Lung microvascular endothelial cell (primary cell): ENCODE measurements at regions not wholly inside any gene's neighbourhood (a gene's known extent, or its start where the extent isn't known, plus 50 kb on each side); places are given as distances from the start of the nearest gene placed in this dataset.
"Not testable (repeated sequence)": the region's sequence is repeated elsewhere in the genome, so short reads cannot be mapped to it uniquely, and the experiment has no call there.

ENCODE experiments used
- DNase-seq, 2 donors: peaks; one replicate each; pipeline versions ENCODE4 v3.0.0 to v3.0.0-alpha.2; 2010; ENCODE audit warnings: low read depth in 2 of 2

- DNase-seq, result no peak
Measured at GRCh38 chr6:86615299-86615698, 322.0 kb upstream of the HTR1E start.

- DNase-seq, result no peak
Measured at GRCh38 chr6:86609549-86610388, 327.6 kb upstream of the HTR1E start.

DNA sequence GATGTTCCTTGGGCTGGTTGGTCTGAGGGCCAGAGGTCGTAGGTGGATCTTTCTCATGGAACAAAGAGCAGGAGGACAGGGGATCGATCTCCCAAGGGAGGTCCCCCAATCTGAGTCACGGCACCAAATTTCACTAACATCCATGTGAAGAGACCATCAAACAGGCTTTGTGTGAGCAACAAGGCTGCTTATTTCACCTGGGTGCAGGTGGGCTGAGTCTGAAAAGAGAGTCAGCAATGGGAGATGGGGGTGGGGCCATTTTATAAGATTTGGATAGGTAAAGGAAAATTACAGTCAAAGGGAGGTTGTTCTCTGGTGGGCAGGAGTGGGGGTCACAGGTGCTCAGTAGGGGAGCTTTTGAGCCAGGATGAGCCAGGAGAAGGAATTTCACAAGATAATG, 334.0 kb upstream of the HTR1E start:
- DNase-seq, result not testable (repeated sequence)

GRCh38 chr6:86602093-86602492, 335.2 kb upstream of the HTR1E start:
- DNase-seq, result not testable (repeated sequence)

- DNase-seq, result not testable (repeated sequence)
Measured at GRCh38 chr6:86598969-86599368, 338.4 kb upstream of the HTR1E start.

DNA sequence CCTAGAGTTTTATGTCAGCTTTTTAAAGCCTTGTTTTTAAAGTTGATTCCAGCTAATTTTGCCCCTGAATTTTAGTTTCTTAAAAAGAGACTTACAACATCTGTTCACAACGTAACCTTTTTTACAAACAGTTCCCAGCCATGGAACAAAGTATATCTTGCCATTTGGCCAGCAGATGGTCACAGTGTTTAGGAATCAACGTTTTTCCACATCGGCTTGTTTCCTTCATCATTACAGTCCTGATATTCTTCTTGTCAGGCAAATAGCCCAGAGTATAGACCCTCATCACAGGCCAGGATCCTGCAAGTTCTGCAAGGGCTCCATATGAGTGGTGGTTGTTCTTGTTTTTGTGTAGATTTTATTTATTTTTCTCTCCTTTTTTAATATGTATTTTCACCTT, 341.7 kb upstream of the HTR1E start:
- DNase-seq, result no peak

GRCh38 chr6:86586195-86586594, 351.1 kb upstream of the HTR1E start:
- DNase-seq, result no peak

DNA sequence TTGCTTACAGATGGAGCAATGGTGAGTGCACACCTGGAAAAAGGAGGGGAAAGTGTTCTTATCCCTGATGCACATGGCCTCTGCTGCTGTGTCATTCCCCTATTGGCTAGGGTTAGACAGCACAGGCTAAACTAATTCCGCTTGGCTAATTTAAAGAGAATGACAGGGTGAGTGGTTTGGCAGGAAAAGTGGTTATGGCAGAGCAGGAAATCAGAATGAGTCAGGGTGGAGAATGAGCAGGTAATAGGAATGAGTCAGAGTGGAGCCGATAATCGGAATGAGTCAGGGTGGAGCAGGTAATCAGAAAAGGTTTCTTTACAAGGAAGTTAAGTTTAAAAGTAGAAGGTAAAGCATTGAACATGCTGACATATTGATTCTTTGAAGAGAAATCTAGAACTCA, 355.5 kb upstream of the HTR1E start:
- DNase-seq, result no peak

DNA sequence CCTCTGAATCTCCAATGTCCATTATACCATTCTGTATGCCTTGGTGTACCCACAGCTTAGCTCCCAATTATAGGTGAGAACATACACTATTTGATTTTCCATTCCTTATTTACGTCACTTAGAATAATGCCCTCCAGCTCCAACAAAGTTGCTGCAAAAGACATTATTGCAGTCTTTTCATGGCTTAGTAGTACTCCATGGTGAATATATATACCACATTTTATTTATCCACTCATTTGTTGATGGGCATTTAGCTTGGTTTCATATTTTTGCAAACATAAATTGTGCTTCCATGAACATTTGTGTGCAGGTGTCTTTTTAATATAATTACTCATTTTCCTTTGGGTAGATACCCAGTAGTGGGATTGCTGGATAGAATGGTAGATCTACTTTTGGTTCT, 374.1 kb upstream of the HTR1E start:
- no peak for DNase-seq

DNA sequence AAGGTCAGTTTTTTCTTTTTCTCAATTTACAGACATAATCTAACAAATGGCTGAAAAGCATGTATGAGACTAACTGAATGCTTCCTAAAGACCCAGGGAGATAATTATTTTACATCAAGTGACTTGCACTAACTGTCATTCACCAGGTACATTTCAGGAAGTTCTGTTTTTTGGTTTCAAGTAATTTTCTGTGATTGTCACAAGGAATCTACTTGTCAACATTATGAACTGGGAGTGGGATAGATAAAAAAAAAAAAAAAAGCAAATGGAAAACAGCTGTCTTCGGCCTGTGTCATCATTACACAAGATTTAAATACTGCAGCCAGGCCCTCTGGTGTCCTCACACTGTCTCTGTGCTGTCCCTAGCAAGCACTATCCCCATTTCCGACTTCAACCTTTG, 379.0 kb upstream of the HTR1E start:
- DNase-seq, result no peak

DNA sequence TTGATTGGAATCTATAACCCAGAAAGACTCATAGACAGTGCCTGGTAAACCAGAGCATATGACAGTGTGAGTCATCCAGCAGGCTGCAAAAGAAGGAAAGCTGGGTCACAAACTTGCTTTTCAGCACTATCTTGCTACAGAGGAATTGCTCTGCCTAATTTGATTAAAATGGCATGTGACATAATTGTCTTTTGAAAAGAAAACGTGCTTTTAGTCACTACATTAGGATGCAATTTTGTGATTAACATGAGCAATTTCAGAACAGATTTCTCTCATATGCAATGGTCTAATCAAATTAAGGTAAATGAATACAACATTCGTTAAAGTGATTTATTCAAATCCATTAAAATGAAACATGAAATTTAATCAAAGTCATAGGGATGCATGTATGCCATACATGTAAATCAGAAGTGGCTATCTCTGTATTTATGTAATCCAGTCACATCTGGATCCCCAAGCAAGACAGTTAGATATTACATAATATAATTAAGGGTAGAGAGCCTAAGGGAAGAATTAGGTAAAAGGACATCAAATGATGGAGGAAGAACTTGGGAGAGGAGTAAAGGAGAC, 400.0 kb upstream of the HTR1E start:
- no peak for DNase-seq

DNA sequence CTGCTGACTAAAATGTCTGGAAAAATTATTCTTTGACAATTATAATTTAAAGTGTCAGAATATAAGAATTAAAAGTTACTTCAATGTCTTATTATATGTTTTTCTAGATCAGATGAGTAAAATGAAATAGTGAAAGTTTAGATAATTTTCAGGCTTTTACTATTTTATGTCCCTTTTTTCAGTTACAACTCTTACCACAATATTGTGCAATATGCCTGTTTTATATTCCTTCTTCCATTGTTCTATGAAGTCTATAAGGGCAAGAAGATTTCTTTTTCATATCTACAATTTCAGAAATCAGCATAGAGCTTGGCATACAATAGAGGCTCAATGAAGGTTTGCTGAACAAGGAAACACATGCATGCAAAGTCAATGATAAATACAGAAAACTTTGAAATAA, 401.2 kb upstream of the HTR1E start:
- no peak for DNase-seq

GRCh38 chr6:86535100-86535499, 402.2 kb upstream of the HTR1E start:
- DNase-seq, result no peak

DNA sequence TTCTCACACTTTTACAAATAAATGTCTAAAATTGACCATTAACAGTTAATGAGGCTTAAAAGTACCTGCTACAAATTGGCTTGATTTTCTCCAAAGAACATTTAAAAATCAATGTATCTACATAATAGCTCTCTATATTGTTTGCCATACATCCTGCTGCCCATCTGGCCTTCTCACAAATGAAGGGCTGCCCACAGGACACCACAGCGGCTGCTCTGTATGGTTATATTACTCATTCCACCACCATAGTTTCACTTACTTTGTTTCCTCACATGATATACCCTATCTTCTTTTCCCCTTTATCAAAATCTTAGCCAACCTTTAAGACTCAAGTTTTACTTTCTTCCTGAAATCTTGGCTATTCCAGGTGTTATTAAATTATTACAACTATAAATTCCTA, 407.7 kb upstream of the HTR1E start:
- DNase-seq, result no peak

GRCh38 chr6:86526238-86526637, 411.1 kb upstream of the HTR1E start:
- no peak for DNase-seq

DNA sequence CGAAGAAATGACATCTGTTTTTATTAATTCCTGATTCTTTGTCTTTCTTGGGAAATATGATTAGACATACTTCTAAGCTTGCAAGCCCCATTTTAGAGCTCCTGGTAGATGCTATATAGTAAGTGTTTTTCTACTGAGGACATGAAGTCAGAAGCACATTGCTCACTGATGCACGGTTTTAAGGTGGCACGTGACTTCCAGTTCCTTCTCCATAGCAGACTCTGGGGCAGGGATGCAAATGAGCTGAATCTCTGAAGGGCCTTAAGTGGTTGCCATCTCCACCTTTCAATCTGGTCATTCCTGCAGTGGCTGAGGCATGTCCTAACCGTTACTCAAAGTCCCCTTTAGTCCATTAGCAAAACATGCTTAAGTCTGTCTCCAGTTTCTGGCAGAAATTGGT, 421.2 kb upstream of the HTR1E start:
- DNase-seq, result no peak

DNA sequence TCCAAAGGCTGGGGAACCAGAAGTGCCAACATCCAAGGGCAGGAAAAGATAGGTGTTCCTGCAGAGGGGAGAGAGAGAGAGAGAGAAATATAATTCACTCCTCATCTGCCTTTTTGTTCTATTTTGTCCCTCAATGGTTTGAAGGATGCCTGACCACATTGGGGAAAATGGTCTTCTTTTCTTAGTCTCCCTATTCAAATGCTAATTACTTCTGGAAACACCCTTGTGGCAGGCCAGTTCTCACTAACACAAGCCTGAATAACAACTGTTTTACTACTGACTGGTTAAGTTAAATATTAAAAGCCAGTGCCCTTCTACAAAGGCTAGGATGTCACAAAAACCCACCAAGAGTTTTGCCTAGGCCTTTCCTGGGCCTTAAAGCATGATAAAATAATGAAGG, 425.4 kb upstream of the HTR1E start:
- DNase-seq, result no peak

GRCh38 chr6:86508230-86508629, 429.1 kb upstream of the HTR1E start:
- no peak for DNase-seq

DNA sequence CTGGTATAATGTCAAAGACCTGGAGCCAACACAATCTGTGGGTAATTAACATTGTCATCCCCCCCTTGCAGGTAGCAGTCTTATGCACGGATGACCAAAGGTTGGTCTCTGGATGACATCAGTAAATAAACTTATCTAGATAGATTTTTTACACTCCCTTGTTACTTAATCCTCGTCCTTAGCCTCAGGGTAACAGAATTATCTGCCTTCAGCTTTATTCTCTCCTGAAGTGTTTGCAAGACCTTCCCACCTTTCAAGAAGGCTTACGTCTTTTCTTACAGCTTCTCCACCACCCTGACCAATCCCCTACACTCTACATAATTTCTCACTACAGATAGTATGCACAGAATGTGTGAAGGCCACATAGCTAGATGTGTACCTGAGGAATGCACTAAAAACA, 434.8 kb upstream of the HTR1E start:
- no peak for DNase-seq

- no peak for DNase-seq
Measured at GRCh38 chr6:86500035-86500434, 437.3 kb upstream of the HTR1E start.

GRCh38 chr6:86489042-86489441, 448.3 kb upstream of the HTR1E start:
- not testable (repeated sequence) for DNase-seq

GRCh38 chr6:86487660-86488221, 449.6 kb upstream of the HTR1E start:
- no peak for DNase-seq

DNA sequence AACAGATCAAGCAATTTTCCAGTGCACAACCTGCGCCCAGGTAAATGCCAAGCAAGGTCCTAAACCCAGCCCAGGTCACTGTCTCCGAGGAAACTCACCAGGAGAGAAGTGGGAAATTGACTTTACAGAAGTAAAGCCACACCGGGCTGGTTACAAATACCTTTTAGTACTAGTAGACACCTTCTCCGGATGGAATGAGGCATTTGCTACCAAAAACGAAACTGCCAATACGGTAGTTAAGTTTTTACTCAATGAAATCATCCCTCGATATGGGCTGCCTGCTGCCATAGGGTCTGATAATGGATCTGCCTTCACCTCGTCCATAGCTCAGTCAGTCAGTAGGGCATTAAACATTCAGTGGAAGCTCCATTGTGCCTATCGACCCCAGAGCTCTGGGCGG, 459.0 kb upstream of the HTR1E start:
- DNase-seq, result not testable (repeated sequence)
